ENCODE measurements at regions not wholly inside any gene's neighbourhood (a gene's known extent, or its start where the extent isn't known, plus 50 kb on each side); places are given as distances from the start of the nearest gene placed in this dataset.
"Not testable (repeated sequence)": the region's sequence is repeated elsewhere in the genome, so short reads cannot be mapped to it uniquely, and the experiment has no call there.

GRCh38 chr18:78431606-78432005 lies 548.0 kb upstream of the SALL3 start:
- Histone ChIP-seq H3K27me3 (ENCODE audit: control insufficient read depth, insufficient read depth, low read length) (no peaks in the 10 kb centered on the region), H3K4me3 (ENCODE audit: low read depth, low read length) (no peak overlapping the region), H3K36me3 (ENCODE audit: control insufficient read depth, insufficient read depth, low read length) (no peaks in the 10 kb centered on the region)
- POLR2A ChIA-PET, result no interaction called here
- CTCF ChIA-PET, result no interaction called here
- TF ChIP-seq CTCF (IDR thresholded peaks at IDR 0.05; ENCODE audit: insufficient read depth, low read depth, low read length), result no peak
- no peak for DNase-seq (ENCODE audit: low read depth)

GRCh38 chr18:78433562-78433961 lies 546.1 kb upstream of the SALL3 start:
- TF ChIP-seq CTCF (IDR thresholded peaks at IDR 0.05; ENCODE audit: insufficient read depth, low read depth, low read length), result no peak
- Histone ChIP-seq H3K4me3 (ENCODE audit: low read depth, low read length) (no peak overlapping the region), H3K27me3 (ENCODE audit: control insufficient read depth, insufficient read depth, low read length) (no peaks in the 10 kb centered on the region), H3K36me3 (ENCODE audit: control insufficient read depth, insufficient read depth, low read length) (no peaks in the 10 kb centered on the region)
- CTCF ChIA-PET, result no interaction called here
- DNase-seq (ENCODE audit: low read depth), result no peak
- POLR2A ChIA-PET, result no interaction called here

GRCh38 chr18:78436110-78436509 lies 543.5 kb upstream of the SALL3 start:
- Histone ChIP-seq H3K4me3 (ENCODE audit: low read depth, low read length) (no peak overlapping the region), H3K27me3 (ENCODE audit: control insufficient read depth, insufficient read depth, low read length) (no peaks in the 10 kb centered on the region), H3K36me3 (ENCODE audit: control insufficient read depth, insufficient read depth, low read length) (no peaks in the 10 kb centered on the region)
- ChIA-PET CTCF (no interaction called here), POLR2A (no interaction called here)
- DNase-seq (ENCODE audit: low read depth), result no peak
- no peak for TF ChIP-seq CTCF (IDR thresholded peaks at IDR 0.05; ENCODE audit: insufficient read depth, low read depth, low read length)

GRCh38 chr18:78438235-78438634 lies 541.4 kb upstream of the SALL3 start:
- H3K4me3 ChIP-seq (ENCODE audit: low read depth, low read length); H3K36me3 ChIP-seq (ENCODE audit: control insufficient read depth, insufficient read depth, low read length); H3K27me3 ChIP-seq (ENCODE audit: control insufficient read depth, insufficient read depth, low read length); DNase-seq (ENCODE audit: low read depth); POLR2A ChIA-PET; CTCF ChIA-PET: not testable (repeated sequence)

GRCh38 chr18:78445880-78446279 lies 533.7 kb upstream of the SALL3 start:
- no peak for TF ChIP-seq CTCF (IDR thresholded peaks at IDR 0.05; ENCODE audit: insufficient read depth, low read depth, low read length)
- no peak for DNase-seq (ENCODE audit: low read depth)
- no peak overlapping the region for H3K4me3 ChIP-seq (ENCODE audit: low read depth, low read length)
- no peaks in the 10 kb centered on the region for H3K27me3 ChIP-seq (ENCODE audit: control insufficient read depth, insufficient read depth, low read length)
- POLR2A ChIA-PET, result no interaction called here
- CTCF ChIA-PET, result no interaction called here
- H3K36me3 ChIP-seq (ENCODE audit: control insufficient read depth, insufficient read depth, low read length), result no peaks in the 10 kb centered on the region

- Histone ChIP-seq H3K4me3 (ENCODE audit: low read depth, low read length) (no peak overlapping the region), H3K27me3 (ENCODE audit: control insufficient read depth, insufficient read depth, low read length) (no peaks in the 10 kb centered on the region), H3K36me3 (ENCODE audit: control insufficient read depth, insufficient read depth, low read length) (no peaks in the 10 kb centered on the region)
- TF ChIP-seq CTCF (IDR thresholded peaks at IDR 0.05; ENCODE audit: insufficient read depth, low read depth, low read length), result no peak
- ChIA-PET CTCF (no interaction called here), POLR2A (no interaction called here)
- no peak for DNase-seq (ENCODE audit: low read depth)
These were observed 532.4 kb upstream of the SALL3 start for GRCh38 chr18:78447211-78447610.
